BE2C (cell line): ENCODE measurements at regions not wholly inside any gene's neighbourhood (a gene's known extent, or its start where the extent isn't known, plus 50 kb on each side); places are given as distances from the start of the nearest gene placed in this dataset.

ENCODE experiments used
- DNase-seq: peaks from one replicate; pipeline ENCODE4 v3.0.0-alpha.2; 2020
- H3K27me3 ChIP-seq: fragments of 250-450 bp; sonication (Bioruptor Pico); 2 replicates; pipeline ENCODE4 v1.5.1; 2020; ENCODE audit warnings: mild to moderate bottlenecking
- H3K36me3 ChIP-seq: fragments of 250-450 bp; sonication (Bioruptor Pico); 2 replicates; pipeline ENCODE4 v1.5.1; 2020; ENCODE audit warnings: mild to moderate bottlenecking
- H3K4me1 ChIP-seq: fragments of 250-450 bp; sonication (Bioruptor Pico); 2 replicates; pipeline ENCODE4 v1.5.1; 2020
- H3K4me3 ChIP-seq: 2 replicates; pipeline ENCODE4 v1.5.1; 2011; ENCODE audit warnings: low read depth, low read length
- H3K9me3 ChIP-seq: fragments of 250-450 bp; sonication (Bioruptor Pico); 2 replicates; pipeline ENCODE4 v1.5.1; 2020
- TF ChIP-seq, protein P1 (sequence below): IDR thresholded peaks from 2 replicates; pipeline ENCODE4 v1.5.1; 2012; ENCODE audit warnings: mild to moderate bottlenecking, low read depth, low read length

DNA sequence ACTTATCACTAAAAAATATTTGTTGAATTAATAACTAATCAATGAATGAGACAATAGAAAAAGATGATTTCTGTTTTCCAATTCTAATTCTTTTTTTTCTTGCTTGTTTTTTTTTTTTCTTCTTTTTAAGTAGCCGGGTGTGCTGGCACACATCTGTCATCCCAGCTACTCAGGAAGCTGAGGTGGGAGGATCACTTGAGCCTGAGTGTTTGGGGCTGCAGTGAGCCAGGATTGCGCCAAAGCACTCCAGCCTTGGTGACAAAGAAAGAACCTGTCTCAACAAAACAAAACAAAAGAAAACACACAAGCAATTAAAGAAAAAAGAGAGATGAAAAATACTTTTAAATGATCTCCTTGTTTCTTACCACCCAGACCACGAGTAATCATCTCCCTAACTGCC is 1109.3 kb downstream of the REEP3 start:
- no peaks in the 10 kb centered on the region for H3K4me1 ChIP-seq
- no peak overlapping the region for H3K4me3 ChIP-seq
- DNase-seq, result no peak
- no peaks in the 10 kb centered on the region for H3K9me3 ChIP-seq
- TF ChIP-seq, protein P1, sequence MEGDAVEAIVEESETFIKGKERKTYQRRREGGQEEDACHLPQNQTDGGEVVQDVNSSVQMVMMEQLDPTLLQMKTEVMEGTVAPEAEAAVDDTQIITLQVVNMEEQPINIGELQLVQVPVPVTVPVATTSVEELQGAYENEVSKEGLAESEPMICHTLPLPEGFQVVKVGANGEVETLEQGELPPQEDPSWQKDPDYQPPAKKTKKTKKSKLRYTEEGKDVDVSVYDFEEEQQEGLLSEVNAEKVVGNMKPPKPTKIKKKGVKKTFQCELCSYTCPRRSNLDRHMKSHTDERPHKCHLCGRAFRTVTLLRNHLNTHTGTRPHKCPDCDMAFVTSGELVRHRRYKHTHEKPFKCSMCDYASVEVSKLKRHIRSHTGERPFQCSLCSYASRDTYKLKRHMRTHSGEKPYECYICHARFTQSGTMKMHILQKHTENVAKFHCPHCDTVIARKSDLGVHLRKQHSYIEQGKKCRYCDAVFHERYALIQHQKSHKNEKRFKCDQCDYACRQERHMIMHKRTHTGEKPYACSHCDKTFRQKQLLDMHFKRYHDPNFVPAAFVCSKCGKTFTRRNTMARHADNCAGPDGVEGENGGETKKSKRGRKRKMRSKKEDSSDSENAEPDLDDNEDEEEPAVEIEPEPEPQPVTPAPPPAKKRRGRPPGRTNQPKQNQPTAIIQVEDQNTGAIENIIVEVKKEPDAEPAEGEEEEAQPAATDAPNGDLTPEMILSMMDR, result no peak
- no peaks in the 10 kb centered on the region for H3K36me3 ChIP-seq
- no peaks in the 10 kb centered on the region for H3K27me3 ChIP-seq

GRCh38 chr10:64635906-64636305 is 1114.7 kb downstream of the REEP3 start:
- DNase-seq, result no peak
- TF ChIP-seq, protein P1, result no peak

DNA sequence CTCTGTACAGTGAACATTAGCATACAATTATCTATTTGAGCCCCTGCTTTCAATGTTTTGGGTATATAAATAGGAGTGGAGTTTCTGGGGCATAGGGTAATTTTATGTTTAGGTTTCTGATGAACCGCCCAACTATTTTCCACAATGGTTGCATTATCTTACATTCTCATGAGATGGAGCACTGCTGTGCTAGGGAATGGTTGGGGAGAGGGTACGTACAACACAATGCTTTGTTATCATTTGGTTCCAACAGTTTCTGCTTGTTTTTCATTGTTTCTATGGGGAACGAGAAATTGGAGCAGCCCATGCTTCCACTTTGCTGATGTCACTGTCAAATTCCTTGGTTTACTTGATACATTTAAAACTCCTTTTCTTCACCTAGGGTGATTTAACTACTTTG is 1115.3 kb downstream of the REEP3 start:
- H3K4me1 ChIP-seq, result no peaks in the 10 kb centered on the region
- no peaks in the 10 kb centered on the region for H3K9me3 ChIP-seq
- no peak overlapping the region for H3K4me3 ChIP-seq
- DNase-seq, result no peak
- TF ChIP-seq, protein P1, result no peak
- H3K27me3 ChIP-seq, result no peaks in the 10 kb centered on the region
- H3K36me3 ChIP-seq, result no peaks in the 10 kb centered on the region

More at GRCh38 chr10:64635906-64636305, 1114.7 kb downstream of the REEP3 start:
- H3K27me3 ChIP-seq, result no peaks in the 10 kb centered on the region
- H3K9me3 ChIP-seq, result no peaks in the 10 kb centered on the region
- H3K4me1 ChIP-seq, result no peaks in the 10 kb centered on the region
- no peaks in the 10 kb centered on the region for H3K36me3 ChIP-seq
- H3K4me3 ChIP-seq, result no peak overlapping the region

DNA sequence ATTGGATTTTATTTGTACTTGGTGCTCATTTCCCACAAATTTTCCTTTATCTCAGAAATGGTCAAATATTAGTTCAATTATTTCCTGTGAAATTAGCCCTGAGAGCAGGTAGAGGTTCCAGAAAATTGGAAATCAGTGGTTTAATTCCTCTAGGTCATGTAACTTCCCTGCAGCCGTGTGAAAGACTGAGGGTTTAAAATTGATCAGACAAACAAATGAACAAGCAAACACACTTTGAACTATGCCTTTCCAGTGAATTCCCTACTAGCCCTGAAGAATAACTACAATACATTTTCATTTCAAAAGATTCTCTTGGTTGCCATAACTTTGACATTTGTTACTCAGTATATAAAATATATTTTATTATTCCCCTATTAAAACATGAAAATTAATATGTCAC is 1116.7 kb downstream of the REEP3 start:
- no peak for DNase-seq
- Histone ChIP-seq H3K4me1 (no peaks in the 10 kb centered on the region), H3K9me3 (no peaks in the 10 kb centered on the region), H3K36me3 (no peaks in the 10 kb centered on the region), H3K4me3 (no peak overlapping the region), H3K27me3 (no peaks in the 10 kb centered on the region)
- TF ChIP-seq, protein P1, result no peak

DNA sequence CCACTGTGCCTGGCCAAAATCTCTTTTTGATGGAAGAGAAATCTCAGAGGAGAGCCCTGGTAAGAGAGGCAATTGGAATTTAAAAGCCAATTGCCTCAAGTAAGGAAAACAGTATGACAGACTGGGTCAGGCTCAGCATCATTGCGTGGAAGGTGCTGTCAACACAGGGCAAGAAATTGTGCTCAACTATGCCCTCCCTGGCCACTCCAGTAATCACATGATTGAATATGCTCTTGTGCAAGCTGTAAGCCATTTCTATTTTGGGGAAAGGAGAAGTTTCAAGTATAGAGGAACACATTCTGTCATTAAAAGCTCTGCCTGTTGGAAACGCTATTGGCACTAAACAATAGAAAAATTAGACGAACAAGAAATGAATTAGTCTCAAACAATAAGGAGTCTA is 1127.7 kb downstream of the REEP3 start:
- DNase-seq, result peak; percentile 30
- Histone ChIP-seq H3K36me3 (no peaks in the 10 kb centered on the region), H3K4me3 (no peak overlapping the region), H3K27me3 (no peaks in the 10 kb centered on the region), H3K4me1 (no peaks in the 10 kb centered on the region), H3K9me3 (no peaks in the 10 kb centered on the region)
- TF ChIP-seq, protein P1, result peak; percentile 41

DNA sequence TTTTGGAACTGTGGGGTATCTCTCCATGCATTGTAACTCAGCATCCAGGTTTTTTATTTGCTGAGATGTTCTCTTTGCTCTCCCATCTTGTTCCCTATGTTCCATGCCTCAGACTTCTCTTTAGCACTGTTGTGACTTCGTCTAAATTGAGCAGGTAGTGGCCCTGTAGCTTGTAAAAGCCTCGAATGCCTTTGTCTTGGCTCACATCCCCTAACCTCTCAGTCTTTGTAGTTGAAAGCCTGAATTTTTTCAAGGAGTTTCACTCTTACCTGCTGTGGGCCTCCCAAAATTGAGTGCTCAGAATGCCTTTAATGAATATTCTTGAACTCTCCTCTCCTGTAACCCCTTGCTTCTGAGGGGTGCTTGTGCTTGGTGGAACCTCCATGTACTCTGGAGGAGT is 1137.3 kb downstream of the REEP3 start:
- Histone ChIP-seq H3K27me3 (no peaks in the 10 kb centered on the region), H3K36me3 (no peaks in the 10 kb centered on the region), H3K9me3 (no peaks in the 10 kb centered on the region), H3K4me3 (no peak overlapping the region), H3K4me1 (no peaks in the 10 kb centered on the region)
- TF ChIP-seq, protein P1, result no peak
- no peak for DNase-seq
